ENCODE measurements at regions not wholly inside any gene's neighbourhood (a gene's known extent, or its start where the extent isn't known, plus 50 kb on each side); places are given as distances from the start of the nearest gene placed in this dataset.

GRCh38 chr6:163679012-163679660 lies 264.6 kb downstream of the QKI start:
- Histone ChIP-seq H3K4me3 (ENCODE audit: low read length) (no peak overlapping the region), H3K36me3 (ENCODE audit: insufficient read depth, low read length) (no peaks in the 10 kb centered on the region), H3K27ac (ENCODE audit: low read depth, low read length) (no peak overlapping the region), H3K27me3 (ENCODE audit: insufficient read depth, low read length) (no peaks in the 10 kb centered on the region), H3K9ac (ENCODE audit: low read depth, low read length) (no peak overlapping the region), H3K4me1 (ENCODE audit: insufficient read depth, low read length) (no peaks in the 10 kb centered on the region), H3K9me3 (ENCODE audit: insufficient read depth, low read depth, low read length) (peaks cover 6% of the 10 kb centered on the region; the same call in 1 of the 2 replicates)
- 93% methylated on average over 3 of the region's 3 CpGs for WGBS

GRCh38 chr6:163675611-163676010 lies 261.1 kb downstream of the QKI start:
- Histone ChIP-seq H3K4me3 (ENCODE audit: low read length) (no peak overlapping the region), H3K9me3 (ENCODE audit: insufficient read depth, low read depth, low read length) (no peaks in the 10 kb centered on the region), H3K9ac (ENCODE audit: low read depth, low read length) (no peak overlapping the region), H3K27me3 (ENCODE audit: insufficient read depth, low read length) (no peaks in the 10 kb centered on the region), H3K27ac (ENCODE audit: low read depth, low read length) (no peak overlapping the region), H3K36me3 (ENCODE audit: insufficient read depth, low read length) (no peaks in the 10 kb centered on the region), H3K4me1 (ENCODE audit: insufficient read depth, low read length) (no peaks in the 10 kb centered on the region)

GRCh38 chr6:163672710-163673109 lies 258.2 kb downstream of the QKI start:
- Histone ChIP-seq H3K9me3 (ENCODE audit: insufficient read depth, low read depth, low read length) (no peaks in the 10 kb centered on the region), H3K27ac (ENCODE audit: low read depth, low read length) (no peak overlapping the region), H3K36me3 (ENCODE audit: insufficient read depth, low read length) (no peaks in the 10 kb centered on the region), H3K4me3 (ENCODE audit: low read length) (no peak overlapping the region), H3K4me1 (ENCODE audit: insufficient read depth, low read length) (no peaks in the 10 kb centered on the region), H3K9ac (ENCODE audit: low read depth, low read length) (no peak overlapping the region), H3K27me3 (ENCODE audit: insufficient read depth, low read length) (no peaks in the 10 kb centered on the region)
- WGBS, result 94% methylated on average over 3 of the region's 3 CpGs

GRCh38 chr6:163671791-163672190 lies 257.3 kb downstream of the QKI start:
- 97% methylated on average over 25 of the region's 25 CpGs for WGBS
- no peak overlapping the region for H3K9ac ChIP-seq (ENCODE audit: low read depth, low read length)
- H3K27me3 ChIP-seq (ENCODE audit: insufficient read depth, low read length), result no peaks in the 10 kb centered on the region
- no peaks in the 10 kb centered on the region for H3K4me1 ChIP-seq (ENCODE audit: insufficient read depth, low read length)
- no peak overlapping the region for H3K27ac ChIP-seq (ENCODE audit: low read depth, low read length)
- no peaks in the 10 kb centered on the region for H3K9me3 ChIP-seq (ENCODE audit: insufficient read depth, low read depth, low read length)
- H3K36me3 ChIP-seq (ENCODE audit: insufficient read depth, low read length), result no peaks in the 10 kb centered on the region
- no peak overlapping the region for H3K4me3 ChIP-seq (ENCODE audit: low read length)

- H3K27ac ChIP-seq (ENCODE audit: low read depth, low read length), result no peak overlapping the region
- no peaks in the 10 kb centered on the region for H3K36me3 ChIP-seq (ENCODE audit: insufficient read depth, low read length)
- H3K9me3 ChIP-seq (ENCODE audit: insufficient read depth, low read depth, low read length), result no peaks in the 10 kb centered on the region
- no peaks in the 10 kb centered on the region for H3K4me1 ChIP-seq (ENCODE audit: insufficient read depth, low read length)
- no peak overlapping the region for H3K4me3 ChIP-seq (ENCODE audit: low read length)
- WGBS, result 97% methylated on average over 19 of the region's 19 CpGs
- no peaks in the 10 kb centered on the region for H3K27me3 ChIP-seq (ENCODE audit: insufficient read depth, low read length)
- no peak overlapping the region for H3K9ac ChIP-seq (ENCODE audit: low read depth, low read length)
Measured at GRCh38 chr6:163671355-163671754, 256.8 kb downstream of the QKI start.

- Histone ChIP-seq H3K27ac (ENCODE audit: low read depth, low read length) (no peak overlapping the region), H3K9me3 (ENCODE audit: insufficient read depth, low read depth, low read length) (no peaks in the 10 kb centered on the region), H3K9ac (ENCODE audit: low read depth, low read length) (no peak overlapping the region), H3K36me3 (ENCODE audit: insufficient read depth, low read length) (no peaks in the 10 kb centered on the region), H3K4me1 (ENCODE audit: insufficient read depth, low read length) (no peaks in the 10 kb centered on the region), H3K4me3 (ENCODE audit: low read length) (no peak overlapping the region), H3K27me3 (ENCODE audit: insufficient read depth, low read length) (no peaks in the 10 kb centered on the region)
- 88% methylated on average over 1 of the region's 1 CpG for WGBS
Measured at GRCh38 chr6:163670336-163670735, 255.8 kb downstream of the QKI start.

GRCh38 chr6:163668061-163668426 lies 253.5 kb downstream of the QKI start:
- Histone ChIP-seq H3K4me3 (ENCODE audit: low read length) (no peak overlapping the region), H3K27ac (ENCODE audit: low read depth, low read length) (no peak overlapping the region), H3K9ac (ENCODE audit: low read depth, low read length) (no peak overlapping the region)

GRCh38 chr6:163667372-163668060 lies 253.0 kb downstream of the QKI start:
- H3K27ac ChIP-seq (ENCODE audit: low read depth, low read length), result no peak overlapping the region
- H3K27me3 ChIP-seq (ENCODE audit: insufficient read depth, low read length), result no peaks in the 10 kb centered on the region
- WGBS, result 91% methylated on average over 13 of the region's 13 CpGs
- no peaks in the 10 kb centered on the region for H3K9me3 ChIP-seq (ENCODE audit: insufficient read depth, low read depth, low read length)
- H3K4me1 ChIP-seq (ENCODE audit: insufficient read depth, low read length), result no peaks in the 10 kb centered on the region
- no peak overlapping the region for H3K9ac ChIP-seq (ENCODE audit: low read depth, low read length)
- H3K36me3 ChIP-seq (ENCODE audit: insufficient read depth, low read length), result no peaks in the 10 kb centered on the region
- H3K4me3 ChIP-seq (ENCODE audit: low read length), result no peak overlapping the region

More at GRCh38 chr6:163668061-163668426, 253.5 kb downstream of the QKI start:
- Histone ChIP-seq H3K9me3 (ENCODE audit: insufficient read depth, low read depth, low read length) (no peaks in the 10 kb centered on the region), H3K4me1 (ENCODE audit: insufficient read depth, low read length) (no peaks in the 10 kb centered on the region), H3K27me3 (ENCODE audit: insufficient read depth, low read length) (no peaks in the 10 kb centered on the region), H3K36me3 (ENCODE audit: insufficient read depth, low read length) (no peaks in the 10 kb centered on the region)
- WGBS, result 92% methylated on average over 4 of the region's 4 CpGs

GRCh38 chr6:163665464-163665863 lies 250.9 kb downstream of the QKI start:
- no peak overlapping the region for H3K9ac ChIP-seq (ENCODE audit: low read depth, low read length)
- no peaks in the 10 kb centered on the region for H3K27me3 ChIP-seq (ENCODE audit: insufficient read depth, low read length)
- no peaks in the 10 kb centered on the region for H3K4me1 ChIP-seq (ENCODE audit: insufficient read depth, low read length)
- H3K27ac ChIP-seq (ENCODE audit: low read depth, low read length), result no peak overlapping the region
- H3K4me3 ChIP-seq (ENCODE audit: low read length), result no peak overlapping the region
- H3K9me3 ChIP-seq (ENCODE audit: insufficient read depth, low read depth, low read length), result no peaks in the 10 kb centered on the region
- no peaks in the 10 kb centered on the region for H3K36me3 ChIP-seq (ENCODE audit: insufficient read depth, low read length)
- WGBS, result 88% methylated on average over 1 of the region's 1 CpG

GRCh38 chr6:163663575-163663974 lies 249.1 kb downstream of the QKI start:
- no peaks in the 10 kb centered on the region for H3K27me3 ChIP-seq (ENCODE audit: insufficient read depth, low read length)
- no peak overlapping the region for H3K9ac ChIP-seq (ENCODE audit: low read depth, low read length)
- H3K36me3 ChIP-seq (ENCODE audit: insufficient read depth, low read length), result no peaks in the 10 kb centered on the region
- H3K4me1 ChIP-seq (ENCODE audit: insufficient read depth, low read length), result no peaks in the 10 kb centered on the region
- WGBS, result 88% methylated on average over 7 of the region's 7 CpGs
- no peaks in the 10 kb centered on the region for H3K9me3 ChIP-seq (ENCODE audit: insufficient read depth, low read depth, low read length)
- no peak overlapping the region for H3K4me3 ChIP-seq (ENCODE audit: low read length)
- H3K27ac ChIP-seq (ENCODE audit: low read depth, low read length), result no peak overlapping the region

- Histone ChIP-seq H3K9ac (ENCODE audit: low read depth, low read length) (no peak overlapping the region), H3K9me3 (ENCODE audit: insufficient read depth, low read depth, low read length) (no peaks in the 10 kb centered on the region), H3K4me1 (ENCODE audit: insufficient read depth, low read length) (no peaks in the 10 kb centered on the region), H3K27me3 (ENCODE audit: insufficient read depth, low read length) (no peaks in the 10 kb centered on the region), H3K27ac (ENCODE audit: low read depth, low read length) (no peak overlapping the region), H3K36me3 (ENCODE audit: insufficient read depth, low read length) (no peaks in the 10 kb centered on the region), H3K4me3 (ENCODE audit: low read length) (no peak overlapping the region)
- WGBS, result 95% methylated on average over 16 of the region's 16 CpGs
Measured at GRCh38 chr6:163662604-163663225, 248.2 kb downstream of the QKI start.

Data from HUES64 (cell line).